ES-I3 (cell line): ENCODE measurements at regions not wholly inside any gene's neighbourhood (a gene's known extent, or its start where the extent isn't known, plus 50 kb on each side); places are given as distances from the start of the nearest gene placed in this dataset.

Experiments
- H3K36me3 ChIP-seq: 2 replicates; pipeline ENCODE4 v1.6.1; 2013; ENCODE audit warnings: mild to moderate bottlenecking, low read length, control low read depth, moderate library complexity; ENCODE audit not compliant: insufficient read depth
- H3K4me1 ChIP-seq: 2 replicates; pipeline ENCODE4 v1.6.1; 2013; ENCODE audit warnings: mild to moderate bottlenecking, control low read depth, low read length; ENCODE audit not compliant: insufficient read depth
- H3K9ac ChIP-seq: 2 replicates; pipeline ENCODE4 v1.6.1; 2013; ENCODE audit warnings: low read depth, mild to moderate bottlenecking, low read length, moderate library complexity
- H3K9me3 ChIP-seq: 2 replicates; pipeline ENCODE4 v1.6.1; 2013; ENCODE audit warnings: mild to moderate bottlenecking, low read length, moderate library complexity; ENCODE audit not compliant: control insufficient read depth, insufficient read depth

DNA sequence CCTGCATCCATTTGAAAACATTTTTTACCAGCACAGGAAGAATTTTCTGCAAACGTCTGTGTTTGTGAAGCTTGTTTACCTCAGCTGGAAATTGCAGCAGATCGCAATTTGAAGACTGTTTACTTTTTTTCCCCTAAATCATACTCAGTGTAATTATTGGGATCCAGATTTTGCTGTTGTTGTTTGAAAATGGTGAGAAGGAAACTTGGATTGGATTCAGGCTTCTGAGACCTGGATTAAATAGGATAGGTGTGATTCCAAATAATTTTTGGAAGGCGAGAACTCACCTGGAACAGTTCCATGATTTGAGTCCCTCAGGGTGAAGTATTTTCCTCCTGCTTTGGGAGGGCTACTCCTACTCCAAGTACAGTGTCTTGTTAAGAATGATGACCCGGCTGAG, 279.8 kb downstream of the STIM2 start:
- H3K4me1 ChIP-seq, result peaks cover 8% of the 10 kb centered on the region; the same call in 1 of the 2 replicates

DNA sequence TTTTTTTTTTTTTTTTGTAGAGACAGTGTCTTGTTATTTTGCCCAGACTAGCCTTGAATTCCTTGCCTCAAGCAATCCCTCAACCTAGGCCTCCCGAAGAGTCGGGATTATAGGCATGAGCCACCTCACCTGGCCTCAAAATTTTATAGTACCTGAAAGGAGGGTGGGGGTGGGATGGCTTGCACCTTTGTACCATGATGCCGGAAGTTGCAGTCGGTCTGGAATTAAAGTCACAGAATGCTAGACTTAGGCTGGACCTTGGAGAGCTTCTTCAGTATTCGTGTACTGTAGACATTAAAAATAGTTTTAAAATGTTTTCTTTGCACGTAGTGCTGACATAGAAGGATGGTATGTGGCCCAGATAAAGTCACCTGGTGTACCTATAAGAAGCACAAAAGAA, 280.9 kb downstream of the STIM2 start:
- H3K9me3 ChIP-seq, result peaks cover 18% of the 10 kb centered on the region
- no peak overlapping the region for H3K9ac ChIP-seq
- no peaks in the 10 kb centered on the region for H3K36me3 ChIP-seq
- peaks cover 8% of the 10 kb centered on the region; the same call in 1 of the 2 replicates for H3K4me1 ChIP-seq

More for the DNA sequence above, 279.8 kb downstream of the STIM2 start:
- H3K36me3 ChIP-seq, result no peaks in the 10 kb centered on the region
- no peak overlapping the region for H3K9ac ChIP-seq
- peaks cover 18% of the 10 kb centered on the region for H3K9me3 ChIP-seq

DNA sequence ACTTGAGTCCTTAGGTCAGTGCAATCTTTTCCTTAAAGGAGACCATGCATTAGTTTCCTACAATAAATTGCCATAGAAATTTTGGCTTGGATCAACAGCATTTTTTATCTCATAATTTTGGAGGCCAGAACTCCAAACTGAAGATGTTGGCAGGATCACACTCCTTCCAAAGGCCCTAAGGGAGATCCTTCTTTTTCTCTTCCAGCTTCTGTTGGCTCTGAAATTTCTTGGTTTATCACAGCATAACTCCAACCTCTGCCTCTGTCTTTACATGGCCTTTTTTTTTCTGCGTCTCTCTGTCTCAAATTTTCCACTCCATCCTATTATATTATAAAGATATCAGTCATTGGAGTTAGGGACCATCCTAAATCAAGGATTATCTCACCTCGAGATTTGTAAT, 282.2 kb downstream of the STIM2 start:
- Histone ChIP-seq H3K36me3 (no peaks in the 10 kb centered on the region; the same call in 1 of the 2 replicates), H3K4me1 (peaks cover 8% of the 10 kb centered on the region; the same call in 1 of the 2 replicates), H3K9me3 (peaks cover 20% of the 10 kb centered on the region), H3K9ac (no peak overlapping the region)

DNA sequence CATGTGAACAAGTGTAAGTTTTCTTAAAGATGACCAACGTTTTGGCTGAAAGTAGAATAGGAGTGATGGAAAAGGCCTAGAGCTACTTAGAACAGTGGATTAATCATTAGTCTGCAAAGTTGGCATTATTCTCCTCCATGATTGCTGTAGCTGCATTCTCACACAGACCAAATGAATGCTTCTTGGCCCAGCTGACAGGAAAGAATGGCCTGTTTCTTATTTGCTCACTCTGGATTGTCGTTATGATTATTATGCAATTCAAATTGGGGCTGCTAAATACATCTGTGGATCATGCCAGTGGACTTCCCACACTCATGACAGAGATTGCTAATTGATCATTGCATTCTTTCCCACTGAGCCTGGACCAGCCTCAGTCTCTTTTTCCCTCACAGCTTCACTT, 285.0 kb downstream of the STIM2 start:
- Histone ChIP-seq H3K9ac (no peak overlapping the region), H3K4me1 (peaks cover 8% of the 10 kb centered on the region), H3K36me3 (no peaks in the 10 kb centered on the region; the same call in 1 of the 2 replicates), H3K9me3 (peaks cover 9% of the 10 kb centered on the region)

DNA sequence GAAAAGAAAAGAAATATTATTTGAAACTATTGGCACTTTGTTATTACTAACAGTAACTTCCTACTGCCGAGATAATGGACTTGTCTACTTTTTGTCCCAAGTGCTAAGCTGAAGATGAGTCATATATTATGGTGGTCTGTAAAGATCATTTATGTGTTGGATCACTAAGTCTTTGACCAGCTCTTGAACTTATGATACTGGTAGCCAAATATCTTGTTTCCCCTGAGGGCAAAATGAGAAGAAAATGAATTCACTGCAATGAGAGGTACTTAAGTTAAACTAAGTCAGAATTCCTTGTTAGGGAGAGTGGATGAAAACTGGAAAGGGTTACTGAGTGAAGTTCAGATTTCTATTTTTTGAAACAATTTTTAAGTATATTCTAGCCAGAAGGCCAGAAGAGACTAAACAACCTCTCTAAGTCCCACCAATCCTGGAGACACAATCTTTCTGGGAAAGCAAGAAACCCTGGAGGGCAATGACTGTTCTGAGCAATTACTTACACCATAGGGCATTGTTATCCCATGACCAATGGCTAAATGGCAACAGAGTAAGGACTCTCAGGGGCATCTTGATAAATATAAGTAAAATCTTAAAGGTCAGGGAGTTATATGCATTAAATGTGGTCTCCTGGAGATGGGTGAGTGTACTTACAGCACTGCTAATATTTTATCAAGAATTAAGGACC, 287.7 kb downstream of the STIM2 start:
- Histone ChIP-seq H3K9ac (no peak overlapping the region), H3K9me3 (peaks cover 5% of the 10 kb centered on the region; the same call in 1 of the 2 replicates), H3K4me1 (no peaks in the 10 kb centered on the region; the same call in 1 of the 2 replicates), H3K36me3 (no peaks in the 10 kb centered on the region; the same call in 1 of the 2 replicates)

DNA sequence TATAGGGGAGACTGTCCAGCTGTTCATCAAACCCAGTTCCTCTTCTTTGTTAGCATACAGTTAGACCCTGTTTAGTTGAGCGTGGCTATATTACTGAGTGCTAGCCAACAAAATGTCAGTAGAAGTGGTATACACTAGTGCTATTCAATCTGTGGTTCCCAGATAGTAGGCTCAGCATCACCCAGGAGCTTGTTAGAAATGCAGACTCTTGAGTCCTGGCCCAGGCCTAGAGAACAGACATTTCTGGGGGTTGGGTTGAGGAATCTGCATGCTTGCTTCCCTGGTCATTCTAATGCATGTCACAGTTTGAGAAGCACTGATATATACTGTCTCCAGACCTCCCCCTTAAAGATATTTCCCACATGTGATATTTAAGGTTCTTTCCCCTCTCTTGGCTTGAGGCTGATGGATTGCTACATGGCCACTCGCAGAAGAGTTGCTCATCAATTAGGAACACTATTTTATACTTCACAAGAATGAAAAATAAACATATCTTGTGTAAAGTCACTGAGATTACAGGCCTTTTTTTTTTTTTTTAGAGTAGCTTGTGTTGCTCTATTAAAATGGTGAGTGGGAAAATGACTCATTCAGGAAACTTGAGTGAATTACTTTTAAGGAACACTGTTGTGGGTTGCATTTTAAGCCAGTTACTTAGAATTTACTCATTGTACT, 289.0 kb downstream of the STIM2 start:
- peaks cover 5% of the 10 kb centered on the region; the same call in 1 of the 2 replicates for H3K9me3 ChIP-seq
- peaks cover 5% of the 10 kb centered on the region for H3K4me1 ChIP-seq
- no peaks in the 10 kb centered on the region; the same call in 1 of the 2 replicates for H3K36me3 ChIP-seq
- H3K9ac ChIP-seq, result no peak overlapping the region

DNA sequence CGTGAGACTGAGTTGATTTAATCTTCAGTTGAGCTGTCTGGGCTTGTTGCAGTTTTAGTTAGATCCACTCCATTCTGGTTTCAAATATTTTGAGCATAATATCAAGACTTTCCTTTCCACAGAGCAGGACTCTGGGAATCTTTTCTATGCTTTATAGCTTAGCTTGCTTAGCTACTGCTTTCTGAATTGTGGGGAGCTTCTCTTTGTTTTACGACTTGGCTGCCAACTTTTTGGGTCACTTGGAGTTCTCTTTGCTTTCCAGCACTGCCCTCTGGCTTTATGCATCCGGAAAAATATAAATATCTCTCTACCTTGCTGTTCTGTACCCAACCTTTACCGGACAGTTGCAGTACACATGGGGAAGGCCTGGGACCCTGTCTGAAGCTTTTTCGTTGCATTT, 292.1 kb downstream of the STIM2 start:
- H3K9ac ChIP-seq, result no peak overlapping the region
- H3K4me1 ChIP-seq, result peaks cover 10% of the 10 kb centered on the region
- no peaks in the 10 kb centered on the region for H3K36me3 ChIP-seq
- H3K9me3 ChIP-seq, result no peaks in the 10 kb centered on the region

DNA sequence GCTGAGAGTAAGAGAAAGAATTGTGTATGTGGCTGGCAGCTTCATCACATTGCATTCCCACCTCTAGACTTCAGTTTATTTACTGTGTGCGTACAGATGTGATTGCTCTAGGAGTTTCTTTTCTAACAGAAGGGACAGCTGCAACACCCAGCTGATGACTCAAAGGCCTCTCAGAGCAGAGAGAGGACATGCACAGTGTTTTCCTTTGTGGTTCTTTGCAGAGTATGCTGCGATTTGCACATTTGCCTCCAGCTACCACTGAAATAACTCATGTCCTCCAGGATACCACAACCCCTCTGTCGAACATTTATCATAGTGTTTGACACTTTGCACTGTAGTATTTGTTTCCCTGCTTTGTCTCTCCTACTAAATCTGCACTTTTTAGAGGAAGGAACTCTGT, 294.1 kb downstream of the STIM2 start:
- Histone ChIP-seq H3K9ac (no peak overlapping the region), H3K4me1 (peaks cover 10% of the 10 kb centered on the region), H3K36me3 (no peaks in the 10 kb centered on the region), H3K9me3 (no peaks in the 10 kb centered on the region)

DNA sequence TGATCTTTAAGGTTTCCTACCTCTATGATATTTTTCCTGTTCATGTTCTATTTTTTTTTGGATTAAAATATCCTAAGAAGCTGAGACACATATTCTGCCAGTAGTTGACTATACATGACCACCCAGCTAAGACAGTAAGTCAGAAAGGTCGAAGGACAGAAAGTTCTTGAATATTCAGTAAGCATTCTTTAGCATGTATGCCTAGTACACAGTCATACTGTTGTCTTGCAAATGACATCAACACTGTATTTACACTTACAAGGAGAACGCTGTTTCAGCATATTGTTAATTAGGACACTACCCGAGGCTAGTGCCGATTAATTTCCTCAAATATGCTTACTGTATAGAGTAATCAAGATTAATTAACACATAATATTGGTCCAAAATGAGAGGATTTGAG, 300.6 kb downstream of the STIM2 start:
- no peak overlapping the region for H3K9ac ChIP-seq
- 0 out of 2 replicates have a peak, but pooled peaks cover 5% of the 10 kb centered on the region for H3K36me3 ChIP-seq
- peaks cover 10% of the 10 kb centered on the region; the same call in 1 of the 2 replicates for H3K4me1 ChIP-seq
- no peaks in the 10 kb centered on the region for H3K9me3 ChIP-seq

DNA sequence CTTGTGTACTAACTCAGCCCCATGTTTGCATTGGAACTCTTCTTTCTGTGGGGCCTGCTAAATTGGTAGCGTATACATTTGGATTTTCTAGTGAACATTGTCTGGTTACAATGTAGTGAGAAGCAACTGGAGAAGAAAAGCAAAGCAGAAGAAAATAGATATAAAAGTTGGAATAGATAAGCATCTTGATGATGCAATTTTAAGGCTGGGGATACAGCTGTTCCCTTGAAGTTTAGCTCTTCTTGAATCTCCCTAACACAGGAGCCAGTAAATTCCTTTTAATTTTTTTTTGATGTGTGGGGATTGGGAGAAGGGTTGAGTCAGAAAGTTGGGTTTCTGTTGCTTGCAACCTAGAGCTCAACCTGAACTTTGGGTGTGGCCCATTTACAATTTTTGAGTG, 308.1 kb downstream of the STIM2 start:
- Histone ChIP-seq H3K9ac (no peak overlapping the region), H3K9me3 (peaks cover 4% of the 10 kb centered on the region), H3K36me3 (no peaks in the 10 kb centered on the region), H3K4me1 (no peaks in the 10 kb centered on the region)

DNA sequence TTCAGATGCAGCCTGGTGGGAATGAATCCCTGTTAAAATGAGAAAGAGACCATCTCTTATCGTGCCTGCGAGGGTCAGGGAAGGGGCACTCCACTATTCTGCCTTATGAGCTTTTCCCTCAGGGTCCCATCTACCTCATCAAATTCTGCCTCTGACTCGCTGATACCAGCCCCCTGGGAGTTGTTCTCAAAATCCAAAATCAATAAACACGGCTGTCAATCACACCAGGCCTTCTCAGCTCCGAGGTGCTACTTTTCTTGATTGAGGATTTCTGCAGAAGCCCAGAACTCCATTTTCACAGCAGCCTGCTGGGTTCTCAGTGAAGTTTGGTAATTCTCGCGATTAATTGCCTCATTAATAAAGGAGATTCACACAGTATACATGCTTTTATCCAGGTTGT, 312.6 kb downstream of the STIM2 start:
- H3K4me1 ChIP-seq, result no peaks in the 10 kb centered on the region
- no peak overlapping the region for H3K9ac ChIP-seq
- no peaks in the 10 kb centered on the region for H3K36me3 ChIP-seq
- peaks cover 8% of the 10 kb centered on the region for H3K9me3 ChIP-seq

DNA sequence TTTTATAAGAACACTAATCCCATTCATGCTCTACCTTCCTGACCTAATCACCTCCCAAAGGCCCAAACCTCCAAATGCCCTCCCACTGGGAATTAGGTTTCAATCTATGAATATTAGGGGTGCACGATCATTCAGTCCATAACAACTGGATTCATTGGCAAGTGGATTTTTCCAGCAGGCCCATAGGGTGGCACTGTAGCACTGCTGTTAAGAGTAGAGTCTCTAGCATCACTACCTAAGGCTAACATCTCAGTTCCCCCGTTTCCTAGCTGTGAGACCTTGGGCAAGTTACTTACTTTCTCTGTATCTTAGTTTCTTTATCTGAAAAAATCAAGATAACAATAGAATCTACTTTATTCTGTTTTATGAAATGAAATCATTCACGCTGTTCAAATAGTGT, 315.8 kb downstream of the STIM2 start:
- H3K9me3 ChIP-seq, result peaks cover 8% of the 10 kb centered on the region
- H3K4me1 ChIP-seq, result no peaks in the 10 kb centered on the region
- no peak overlapping the region for H3K9ac ChIP-seq
- no peaks in the 10 kb centered on the region for H3K36me3 ChIP-seq

DNA sequence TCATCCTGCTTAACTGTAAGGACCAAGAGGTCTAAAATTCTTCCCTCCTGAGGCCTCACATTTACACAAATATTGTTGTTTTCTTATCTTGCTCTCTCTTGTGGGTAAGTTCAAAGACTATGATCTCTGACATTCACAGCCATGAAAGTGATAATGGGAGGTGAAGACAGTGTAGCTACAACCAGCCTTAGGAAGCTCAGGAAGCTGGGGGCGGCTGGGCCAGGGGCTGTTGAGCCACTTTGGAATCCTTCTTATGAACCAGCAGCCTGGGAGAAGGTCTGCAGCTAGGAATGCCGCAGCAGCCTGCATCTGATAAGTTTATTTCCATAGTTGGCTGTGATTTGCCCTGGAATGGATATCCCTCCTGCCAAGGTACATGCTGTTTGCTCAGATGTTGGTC, 316.2 kb downstream of the STIM2 start:
- no peak overlapping the region for H3K9ac ChIP-seq
- H3K36me3 ChIP-seq, result no peaks in the 10 kb centered on the region
- no peaks in the 10 kb centered on the region for H3K4me1 ChIP-seq
- H3K9me3 ChIP-seq, result peaks cover 8% of the 10 kb centered on the region

DNA sequence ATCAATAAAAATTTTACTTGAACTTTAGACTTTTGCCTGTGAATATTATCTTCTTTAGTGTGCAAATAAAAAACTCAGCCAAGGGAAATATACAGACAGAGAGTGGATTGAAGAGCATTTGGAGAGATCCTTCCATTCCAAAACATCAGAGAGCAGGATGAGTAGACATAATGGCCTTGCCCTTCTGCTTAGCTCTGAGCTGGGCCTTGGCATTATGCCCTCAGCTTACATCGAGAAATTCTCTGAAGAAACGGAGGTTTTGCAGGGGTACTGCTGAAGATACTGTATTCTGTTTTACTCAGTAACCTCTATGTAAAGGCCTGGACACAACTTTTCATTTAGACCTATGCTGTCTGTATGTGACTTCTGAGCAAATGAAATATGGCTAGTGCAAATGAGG, 317.4 kb downstream of the STIM2 start:
- Histone ChIP-seq H3K4me1 (no peaks in the 10 kb centered on the region), H3K36me3 (no peaks in the 10 kb centered on the region), H3K9me3 (peaks cover 8% of the 10 kb centered on the region), H3K9ac (no peak overlapping the region)

DNA sequence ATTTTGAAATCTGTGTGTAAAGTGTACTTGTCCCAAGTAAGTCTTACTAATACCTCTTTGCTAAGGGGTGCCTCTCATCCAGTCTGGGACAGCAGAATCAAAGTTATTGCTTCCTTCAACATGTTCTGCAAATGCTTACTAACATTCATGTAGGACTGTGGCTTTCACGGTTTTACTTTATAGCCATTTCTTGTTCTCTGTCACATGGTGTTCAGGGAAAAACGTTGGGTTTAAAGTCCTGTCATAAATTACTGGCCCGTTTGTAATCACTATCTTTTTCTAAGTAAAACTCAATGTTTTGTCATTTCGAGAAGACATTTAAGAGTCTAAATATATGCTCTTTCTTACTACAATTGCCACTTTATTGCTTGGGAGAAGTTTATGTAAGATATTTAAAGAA, 321.1 kb downstream of the STIM2 start:
- Histone ChIP-seq H3K9ac (no peak overlapping the region), H3K9me3 (no peaks in the 10 kb centered on the region), H3K4me1 (no peaks in the 10 kb centered on the region), H3K36me3 (no peaks in the 10 kb centered on the region)
